GM18868 (cell line): ENCODE measurements at regions not wholly inside any gene's neighbourhood (a gene's known extent, or its start where the extent isn't known, plus 50 kb on each side); places are given as distances from the start of the nearest gene placed in this dataset.
"Not testable (repeated sequence)": the region's sequence is repeated elsewhere in the genome, so short reads cannot be mapped to it uniquely, and the experiment has no call there.

Source experiments
- ATAC-seq: cut with Tn5 transposase; IDR thresholded peaks from one replicate; pipeline ENCODE4 v1.9.1; 2021; ENCODE audit warnings: mild to moderate bottlenecking, moderate library complexity; ENCODE audit not compliant: unreplicated experiment

- ATAC-seq = no peak
Measured at GRCh38 chr3:144775551-144775950, 803.9 kb downstream of the DIPK2A start.

- ATAC-seq = no peak
Measured at GRCh38 chr3:144777906-144778305, 806.3 kb downstream of the DIPK2A start.

- no peak for ATAC-seq
Measured at GRCh38 chr3:144791034-144791433, 819.4 kb downstream of the DIPK2A start.

- no peak for ATAC-seq
Measured at GRCh38 chr3:144801890-144802289, 830.3 kb downstream of the DIPK2A start.

GRCh38 chr3:144809380-144809779 is 837.8 kb downstream of the DIPK2A start:
- ATAC-seq = peak; percentile 48

- peak; percentile 95 for ATAC-seq
Measured at GRCh38 chr3:144810160-144810559, 838.5 kb downstream of the DIPK2A start.

- no peak for ATAC-seq
Measured at GRCh38 chr3:144815655-144816054, 844.0 kb downstream of the DIPK2A start.

- ATAC-seq = no peak
Measured at GRCh38 chr3:144816323-144816722, 844.7 kb downstream of the DIPK2A start.

GRCh38 chr3:144818973-144819372 is 847.4 kb downstream of the DIPK2A start:
- no peak for ATAC-seq

- ATAC-seq = not testable (repeated sequence)
Measured at GRCh38 chr3:144820232-144820631, 848.6 kb downstream of the DIPK2A start.

- ATAC-seq = no peak
Measured at GRCh38 chr3:144820726-144821125, 849.1 kb downstream of the DIPK2A start.

GRCh38 chr3:144821583-144821982 is 850.0 kb downstream of the DIPK2A start:
- no peak for ATAC-seq

- ATAC-seq = no peak
Measured at GRCh38 chr3:144822671-144823070, 851.0 kb downstream of the DIPK2A start.

- no peak for ATAC-seq
Measured at GRCh38 chr3:144831955-144832716, 860.5 kb downstream of the DIPK2A start.

- ATAC-seq = no peak
Measured at GRCh38 chr3:144839991-144840390, 868.4 kb downstream of the DIPK2A start.

GRCh38 chr3:144840866-144841265 is 869.2 kb downstream of the DIPK2A start:
- ATAC-seq = no peak

- no peak for ATAC-seq
Measured at GRCh38 chr3:144843099-144843498, 871.5 kb downstream of the DIPK2A start.

GRCh38 chr3:144852999-144853398 is 881.4 kb downstream of the DIPK2A start:
- ATAC-seq = no peak

- not testable (repeated sequence) for ATAC-seq
Measured at GRCh38 chr3:144854020-144854419, 882.4 kb downstream of the DIPK2A start.

- ATAC-seq = no peak
Measured at GRCh38 chr3:144859161-144859560, 887.5 kb downstream of the DIPK2A start.

GRCh38 chr3:144864646-144865045 is 893.0 kb downstream of the DIPK2A start:
- ATAC-seq = no peak

- ATAC-seq = no peak
Measured at GRCh38 chr3:144865948-144866347, 894.3 kb downstream of the DIPK2A start.

- no peak for ATAC-seq
Measured at GRCh38 chr3:144866476-144866875, 894.9 kb downstream of the DIPK2A start.
